Breast epithelium (tissue), 3 donors: ENCODE measurements at regions not wholly inside any gene's neighbourhood (a gene's known extent, or its start where the extent isn't known, plus 50 kb on each side); places are given as distances from the start of the nearest gene placed in this dataset.
A peak's percentile ranks its signal among the peaks of the same experiment; 100 is the strongest.

Source experiments
- POLR2A ChIP-seq: fragments of 450-650 bp; IDR thresholded peaks from one replicate; pipeline ENCODE4 v1.6.1; 2016; ENCODE audit warnings: antibody characterized with exemption, mild to moderate bottlenecking, moderate library complexity
- TF ChIP-seq, protein P1 (sequence below), 3 donors: fragments of 450-650 bp; IDR thresholded peaks; one replicate each; pipeline ENCODE4 v1.5.1; 2016 to 2017; ENCODE audit warnings: antibody characterized with exemption in 3 of 3, mild to moderate bottlenecking in 3 of 3, moderate library complexity in 3 of 3

DNA sequence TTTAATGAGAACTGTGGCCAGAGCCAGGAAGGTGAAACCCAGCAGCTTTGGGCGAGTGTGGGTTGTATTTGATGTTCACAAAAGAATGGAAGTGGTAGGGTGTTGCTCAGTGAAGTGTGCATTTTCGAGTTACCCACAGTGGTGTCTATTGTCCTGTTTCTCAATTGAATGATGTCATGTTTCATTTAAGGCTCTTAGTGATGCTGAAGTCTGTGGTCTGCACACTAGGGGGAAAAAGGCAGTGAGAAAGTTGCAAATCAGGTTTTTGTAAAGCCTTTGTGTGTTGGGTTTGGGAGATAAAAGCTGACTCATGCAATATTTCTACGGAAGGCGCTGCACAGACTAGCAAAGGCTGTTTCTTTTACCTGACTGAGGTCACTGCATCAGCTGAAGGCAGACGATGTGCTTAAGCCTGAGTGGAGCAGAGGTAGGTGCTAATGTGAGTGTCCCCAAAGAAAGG lies 121.1 kb downstream of the PLEKHG1 start:
- TF ChIP-seq, protein P1, sequence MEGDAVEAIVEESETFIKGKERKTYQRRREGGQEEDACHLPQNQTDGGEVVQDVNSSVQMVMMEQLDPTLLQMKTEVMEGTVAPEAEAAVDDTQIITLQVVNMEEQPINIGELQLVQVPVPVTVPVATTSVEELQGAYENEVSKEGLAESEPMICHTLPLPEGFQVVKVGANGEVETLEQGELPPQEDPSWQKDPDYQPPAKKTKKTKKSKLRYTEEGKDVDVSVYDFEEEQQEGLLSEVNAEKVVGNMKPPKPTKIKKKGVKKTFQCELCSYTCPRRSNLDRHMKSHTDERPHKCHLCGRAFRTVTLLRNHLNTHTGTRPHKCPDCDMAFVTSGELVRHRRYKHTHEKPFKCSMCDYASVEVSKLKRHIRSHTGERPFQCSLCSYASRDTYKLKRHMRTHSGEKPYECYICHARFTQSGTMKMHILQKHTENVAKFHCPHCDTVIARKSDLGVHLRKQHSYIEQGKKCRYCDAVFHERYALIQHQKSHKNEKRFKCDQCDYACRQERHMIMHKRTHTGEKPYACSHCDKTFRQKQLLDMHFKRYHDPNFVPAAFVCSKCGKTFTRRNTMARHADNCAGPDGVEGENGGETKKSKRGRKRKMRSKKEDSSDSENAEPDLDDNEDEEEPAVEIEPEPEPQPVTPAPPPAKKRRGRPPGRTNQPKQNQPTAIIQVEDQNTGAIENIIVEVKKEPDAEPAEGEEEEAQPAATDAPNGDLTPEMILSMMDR (IDR thresholded peaks at IDR 0.05), result peak in 1 of 3 donors; percentile 18
- TF ChIP-seq POLR2A, result no peak
